GM12892 (cell line): ENCODE measurements at regions not wholly inside any gene's neighbourhood (a gene's known extent, or its start where the extent isn't known, plus 50 kb on each side); places are given as distances from the start of the nearest gene placed in this dataset.

ENCODE experiments used
- DNase-seq: peaks from one replicate; pipeline ENCODE4 v3.0.0; 2011; ENCODE audit not compliant: insufficient read length
- FAIRE-seq: peaks from 2 replicates; lab custom pipeline; 2011; peaks lifted over from hg19 to GRCh38; lab: Jason Lieb, UNC
- POLR2A ChIP-seq: IDR thresholded peaks from 2 replicates; pipeline ENCODE4 v1.6.1; 2011; ENCODE audit warnings: low read depth, low read length, control low read depth
- POLR2AphosphoS5 ChIP-seq: IDR thresholded peaks from 2 replicates; pipeline ENCODE4 v1.6.1; 2011; ENCODE audit warnings: low read depth, low read length, control low read depth
- TAF1 ChIP-seq: IDR thresholded peaks from 2 replicates; pipeline ENCODE4 v1.6.1; 2011; ENCODE audit warnings: low read depth, mild to moderate bottlenecking, control low read depth, low read length, borderline replicate concordance

DNA sequence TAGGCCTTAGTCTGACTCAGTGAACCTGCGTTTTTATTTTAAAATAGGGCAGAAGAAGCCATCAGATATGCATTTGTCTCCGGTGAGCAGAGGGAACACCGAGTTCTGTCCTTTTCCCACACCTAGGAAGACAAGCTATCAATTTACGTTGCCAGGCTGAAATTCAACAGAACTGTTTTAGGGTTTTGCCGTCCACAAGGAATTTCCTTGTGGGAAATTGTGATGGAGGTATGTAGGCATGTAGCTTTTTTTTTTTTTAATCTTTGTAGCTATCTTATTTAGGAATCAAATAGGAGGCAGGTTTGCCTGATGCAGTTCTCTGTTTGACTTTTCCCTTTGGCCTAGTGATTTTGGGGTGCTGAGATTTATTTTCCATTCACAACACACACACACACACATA lies 62.0 kb upstream of the ASAP2 start:
- FAIRE-seq (no peak), DNase-seq (no peak)
- TF ChIP-seq TAF1: no peak
- TF ChIP-seq POLR2AphosphoS5: no peak
- no peak for TF ChIP-seq POLR2A

GRCh38 chr2:9144046-9144445 lies 62.6 kb upstream of the ASAP2 start:
- FAIRE-seq (peak; percentile 9), DNase-seq (no peak)
- TF ChIP-seq POLR2A (no peak), POLR2AphosphoS5 (no peak), TAF1 (no peak)

GRCh38 chr2:9143264-9143815 lies 63.3 kb upstream of the ASAP2 start:
- FAIRE-seq (no peak), DNase-seq (no peak)
- TF ChIP-seq TAF1: no peak
- no peak for TF ChIP-seq POLR2A
- TF ChIP-seq POLR2AphosphoS5: no peak

GRCh38 chr2:9142551-9143263 lies 63.9 kb upstream of the ASAP2 start:
- DNase-seq: peak; percentile 82
- FAIRE-seq: peak; percentile 71

GRCh38 chr2:9141706-9142460 lies 64.7 kb upstream of the ASAP2 start:
- FAIRE-seq (no peak), DNase-seq (no peak)
- no peak for TF ChIP-seq POLR2AphosphoS5

More at GRCh38 chr2:9142551-9143263, 63.9 kb upstream of the ASAP2 start:
- TF ChIP-seq POLR2A (no peak), TAF1 (no peak), POLR2AphosphoS5 (no peak)

- no peak for FAIRE-seq
- no peak for TF ChIP-seq TAF1
- TF ChIP-seq POLR2AphosphoS5: no peak
- TF ChIP-seq POLR2A: no peak
These were observed 65.4 kb upstream of the ASAP2 start for GRCh38 chr2:9141091-9141667.

GRCh38 chr2:9140645-9141044 lies 66.0 kb upstream of the ASAP2 start:
- no peak for TF ChIP-seq POLR2A
- no peak for TF ChIP-seq TAF1
- no peak for TF ChIP-seq POLR2AphosphoS5
- no peak for FAIRE-seq
- DNase-seq: no peak

More at GRCh38 chr2:9141091-9141667, 65.4 kb upstream of the ASAP2 start:
- no peak for DNase-seq

GRCh38 chr2:9139491-9140443 lies 66.8 kb upstream of the ASAP2 start:
- DNase-seq (peak; percentile 58), FAIRE-seq (peak; percentile 57)
- no peak for TF ChIP-seq TAF1
- no peak for TF ChIP-seq POLR2A
- TF ChIP-seq POLR2AphosphoS5: no peak

GRCh38 chr2:9137379-9138150 lies 69.0 kb upstream of the ASAP2 start:
- DNase-seq (no peak), FAIRE-seq (no peak)

More at GRCh38 chr2:9137379-9138150, 69.0 kb upstream of the ASAP2 start:
- TF ChIP-seq POLR2A (no peak), POLR2AphosphoS5 (no peak), TAF1 (no peak)
